ENCODE measurements at regions not wholly inside any gene's neighbourhood (a gene's known extent, or its start where the extent isn't known, plus 50 kb on each side); places are given as distances from the start of the nearest gene placed in this dataset.

DNA sequence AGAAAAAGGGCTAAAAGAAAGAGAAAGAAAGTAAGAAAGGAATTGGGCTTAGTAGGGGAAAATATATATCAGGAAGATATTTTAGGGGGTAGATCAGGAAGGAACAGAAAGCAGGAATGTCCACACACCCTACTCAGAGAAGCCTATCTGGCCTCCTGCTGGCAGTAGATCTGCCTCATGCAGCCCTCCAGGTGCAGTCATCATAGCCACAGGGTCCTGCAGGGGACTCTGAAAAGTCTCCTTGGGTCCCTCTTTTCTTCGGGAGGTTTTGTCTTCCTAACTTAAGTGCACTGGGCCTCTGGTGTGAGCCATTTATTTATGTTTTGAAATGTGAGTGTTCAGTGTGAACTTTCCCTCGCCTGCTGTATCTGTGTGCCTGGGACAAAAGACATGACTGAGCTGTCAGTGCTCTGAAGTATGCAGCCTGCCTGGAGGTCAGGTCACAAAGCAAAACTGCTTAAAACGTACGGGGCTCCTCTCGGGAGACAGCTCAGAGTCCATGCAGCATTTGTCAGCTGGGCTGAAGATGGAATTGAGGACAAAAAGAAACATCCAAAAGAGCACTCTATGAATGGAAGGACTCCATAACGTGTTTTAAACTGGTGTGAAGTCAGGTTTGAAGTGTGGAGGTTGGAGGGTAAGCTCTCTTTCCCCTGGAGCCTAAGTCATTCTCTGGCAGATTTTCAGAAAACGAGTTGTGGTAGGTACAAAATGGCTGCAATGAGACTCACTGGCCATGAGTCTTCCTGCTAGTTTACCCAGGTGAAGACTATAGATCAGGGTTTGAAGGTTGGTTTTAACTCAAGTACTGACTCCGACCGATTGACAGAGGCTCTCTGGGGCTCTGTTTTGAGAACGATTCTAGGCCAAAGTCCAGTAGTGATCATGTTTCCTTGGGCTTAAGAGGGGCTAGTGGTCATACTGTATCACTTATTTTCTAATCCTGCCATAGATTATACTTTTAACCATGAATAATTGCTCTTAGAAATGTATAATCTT, 151.8 kb upstream of the GDNF start:
- in situ Hi-C loops (cut with MboI; ENCODE audit: low sequenced_read_pairs in 4 of 4): no loop called here
- TF ChIP-seq, protein P1, sequence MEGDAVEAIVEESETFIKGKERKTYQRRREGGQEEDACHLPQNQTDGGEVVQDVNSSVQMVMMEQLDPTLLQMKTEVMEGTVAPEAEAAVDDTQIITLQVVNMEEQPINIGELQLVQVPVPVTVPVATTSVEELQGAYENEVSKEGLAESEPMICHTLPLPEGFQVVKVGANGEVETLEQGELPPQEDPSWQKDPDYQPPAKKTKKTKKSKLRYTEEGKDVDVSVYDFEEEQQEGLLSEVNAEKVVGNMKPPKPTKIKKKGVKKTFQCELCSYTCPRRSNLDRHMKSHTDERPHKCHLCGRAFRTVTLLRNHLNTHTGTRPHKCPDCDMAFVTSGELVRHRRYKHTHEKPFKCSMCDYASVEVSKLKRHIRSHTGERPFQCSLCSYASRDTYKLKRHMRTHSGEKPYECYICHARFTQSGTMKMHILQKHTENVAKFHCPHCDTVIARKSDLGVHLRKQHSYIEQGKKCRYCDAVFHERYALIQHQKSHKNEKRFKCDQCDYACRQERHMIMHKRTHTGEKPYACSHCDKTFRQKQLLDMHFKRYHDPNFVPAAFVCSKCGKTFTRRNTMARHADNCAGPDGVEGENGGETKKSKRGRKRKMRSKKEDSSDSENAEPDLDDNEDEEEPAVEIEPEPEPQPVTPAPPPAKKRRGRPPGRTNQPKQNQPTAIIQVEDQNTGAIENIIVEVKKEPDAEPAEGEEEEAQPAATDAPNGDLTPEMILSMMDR (IDR thresholded peaks at IDR 0.05 in 4 of 5, conservative IDR thresholded peaks at IDR 0.05 in 1 of 5): no peak
- TF ChIP-seq POLR2A (IDR thresholded peaks at IDR 0.05): no peak
- Histone ChIP-seq H3K4me1 (no peaks in the 10 kb centered on the region), H3K4me3 (no peak overlapping the region), H3K9me3 (no peaks in the 10 kb centered on the region), H3K27me3 (no peaks in the 10 kb centered on the region), H3K27ac (no peak overlapping the region), H3K36me3 (no peaks in the 10 kb centered on the region)
- DNase-seq: no peak
- intact Hi-C loops (cut with DNase I; ENCODE audit: low total_unique reads): no loop called here
- ATAC-seq: no peak

DNA sequence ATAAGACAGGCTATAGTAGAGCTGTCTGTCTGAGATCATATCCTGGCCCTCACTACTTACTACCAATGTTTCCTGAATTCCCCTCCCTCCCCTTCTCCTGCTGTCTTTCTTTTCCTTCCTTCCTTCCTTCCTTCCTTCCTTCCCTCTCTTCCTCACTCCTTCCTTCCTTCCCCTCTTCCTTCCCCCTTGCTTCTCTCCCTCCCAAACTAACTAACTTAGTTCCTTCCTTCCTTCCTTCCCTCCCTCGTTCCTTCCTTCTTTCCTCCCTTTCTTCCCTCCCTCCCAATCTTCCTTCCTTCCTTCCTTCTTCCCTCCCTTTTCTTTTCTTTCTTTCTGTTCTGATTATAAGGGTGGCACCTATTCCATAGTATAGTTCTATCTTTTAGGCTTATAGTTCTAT, 150.0 kb upstream of the GDNF start:
- Histone ChIP-seq H3K9me3 (no peaks in the 10 kb centered on the region), H3K36me3 (no peaks in the 10 kb centered on the region), H3K4me3 (no peak overlapping the region), H3K4me1 (no peaks in the 10 kb centered on the region), H3K27me3 (no peaks in the 10 kb centered on the region), H3K27ac (no peak overlapping the region)
- intact Hi-C loops (cut with DNase I; ENCODE audit: low total_unique reads) (no loop called here), in situ Hi-C loops (cut with MboI; ENCODE audit: low sequenced_read_pairs in 4 of 4) (no loop called here)
- DNase-seq (no peak), ATAC-seq (no peak)
- no peak for TF ChIP-seq POLR2A (IDR thresholded peaks at IDR 0.05)
- TF ChIP-seq, protein P1 (IDR thresholded peaks at IDR 0.05 in 4 of 5, conservative IDR thresholded peaks at IDR 0.05 in 1 of 5): no peak

DNA sequence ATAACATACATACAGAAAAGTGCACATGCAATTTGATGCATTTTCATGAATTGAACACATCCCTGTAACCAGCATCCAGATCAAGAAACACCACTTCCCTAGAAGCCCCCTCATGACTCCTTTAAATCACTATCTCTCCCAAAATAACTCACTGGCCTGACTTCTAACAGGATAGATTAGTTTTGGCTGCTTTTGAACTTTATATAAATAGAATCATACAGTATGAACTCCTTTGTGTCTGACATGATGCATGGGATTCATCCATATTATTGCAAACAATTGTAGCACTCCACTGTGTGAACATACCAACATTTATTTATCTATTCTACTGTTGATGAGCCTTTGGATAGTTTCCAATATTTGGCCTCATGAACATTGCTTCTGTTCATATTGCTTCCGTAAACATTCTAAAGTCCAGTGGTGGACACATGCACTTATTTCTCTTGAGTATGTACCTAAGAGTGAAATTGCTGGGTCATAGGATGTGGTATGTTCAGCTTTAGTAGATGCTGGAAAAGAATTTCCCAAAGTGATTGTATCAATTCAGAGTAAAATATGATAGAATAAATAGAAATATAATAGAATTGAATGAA, 148.7 kb upstream of the GDNF start:
- no peaks in the 10 kb centered on the region for H3K4me1 ChIP-seq
- ATAC-seq: no peak

DNA sequence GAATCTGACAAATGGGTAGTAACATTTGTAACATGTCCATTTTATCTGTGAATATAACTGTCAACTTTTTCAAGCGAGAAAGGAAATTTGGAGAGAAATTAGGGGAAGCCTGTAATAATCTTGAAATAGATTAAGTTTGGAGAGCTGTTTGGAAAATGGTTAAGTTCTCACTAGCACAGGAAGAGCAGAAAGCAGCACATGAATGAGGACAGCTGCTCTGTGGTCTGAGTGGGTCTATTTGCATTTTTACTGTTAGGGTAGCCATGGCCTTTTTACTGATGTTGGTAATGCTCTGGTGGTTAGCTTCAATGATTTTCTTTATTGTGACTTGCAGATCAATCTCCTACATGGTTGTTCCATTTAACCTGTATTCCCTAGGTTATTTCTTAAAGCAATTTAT, 144.5 kb upstream of the GDNF start:
- intact Hi-C loops (cut with DNase I; ENCODE audit: low total_unique reads) (no loop called here), in situ Hi-C loops (cut with MboI; ENCODE audit: low sequenced_read_pairs in 4 of 4) (no loop called here)
- no peaks in the 10 kb centered on the region for H3K27me3 ChIP-seq
- DNase-seq (no peak), ATAC-seq (no peak)
- TF ChIP-seq, protein P1 (IDR thresholded peaks at IDR 0.05 in 4 of 5, conservative IDR thresholded peaks at IDR 0.05 in 1 of 5): no peak
- TF ChIP-seq POLR2A (IDR thresholded peaks at IDR 0.05): no peak
- no peak overlapping the region for H3K27ac ChIP-seq
- H3K4me1 ChIP-seq: no peaks in the 10 kb centered on the region
- H3K36me3 ChIP-seq: no peaks in the 10 kb centered on the region
- no peak overlapping the region for H3K4me3 ChIP-seq
- H3K9me3 ChIP-seq: no peaks in the 10 kb centered on the region

More for the DNA sequence above, 148.7 kb upstream of the GDNF start:
- Histone ChIP-seq H3K9me3 (no peaks in the 10 kb centered on the region), H3K27me3 (no peaks in the 10 kb centered on the region), H3K27ac (no peak overlapping the region), H3K4me3 (no peak overlapping the region), H3K36me3 (no peaks in the 10 kb centered on the region)
- no peak for DNase-seq
- in situ Hi-C loops (cut with MboI; ENCODE audit: low sequenced_read_pairs in 4 of 4): no loop called here
- intact Hi-C loops (cut with DNase I; ENCODE audit: low total_unique reads): no loop called here
- no peak for TF ChIP-seq POLR2A (IDR thresholded peaks at IDR 0.05)

DNA sequence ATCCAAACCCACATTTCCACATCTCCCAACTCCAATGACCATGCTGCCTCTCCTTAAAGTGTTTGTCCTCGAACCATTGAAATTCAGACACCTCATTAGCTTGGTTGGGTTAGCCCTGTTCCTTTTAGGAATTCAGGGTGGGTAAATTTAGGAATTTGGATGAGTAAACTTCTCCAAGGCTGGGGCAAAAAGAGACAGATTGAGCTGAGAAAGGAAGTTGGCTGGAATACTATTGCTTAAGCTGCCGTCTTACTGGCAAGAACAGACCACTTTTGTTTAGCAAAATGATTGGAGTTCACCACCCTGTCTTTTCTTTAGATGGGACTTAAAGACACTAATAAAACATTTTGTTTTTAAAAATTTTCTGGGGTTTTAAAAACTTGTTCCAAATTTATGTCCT, 143.6 kb upstream of the GDNF start:
- H3K27ac ChIP-seq: no peak overlapping the region
- in situ Hi-C loops (cut with MboI; ENCODE audit: low sequenced_read_pairs in 4 of 4): no loop called here
- H3K4me1 ChIP-seq: no peaks in the 10 kb centered on the region
- H3K36me3 ChIP-seq: no peaks in the 10 kb centered on the region
- no peaks in the 10 kb centered on the region for H3K9me3 ChIP-seq
- TF ChIP-seq POLR2A (IDR thresholded peaks at IDR 0.05): no peak
- TF ChIP-seq, protein P1 (IDR thresholded peaks at IDR 0.05 in 4 of 5, conservative IDR thresholded peaks at IDR 0.05 in 1 of 5): no peak
- no peak overlapping the region for H3K4me3 ChIP-seq
- ATAC-seq: no peak
- no peaks in the 10 kb centered on the region for H3K27me3 ChIP-seq
- intact Hi-C loops (cut with DNase I; ENCODE audit: low total_unique reads): no loop called here
- DNase-seq: no peak

All from gastrocnemius medialis (tissue), 4 donors.